Left ventricle myocardium inferior (tissue), 1 donor: ENCODE measurements at regions not wholly inside any gene's neighbourhood (a gene's known extent, or its start where the extent isn't known, plus 50 kb on each side); places are given as distances from the start of the nearest gene placed in this dataset.

ENCODE experiments used
- DNase-seq: peaks from one replicate; pipeline ENCODE4 v3.0.0-alpha.2; 2020
- H3K27ac ChIP-seq: fragments of 200-600 bp; replicated peaks from 2 replicates; pipeline ENCODE4 v1.8.0; 2021
- H3K27me3 ChIP-seq: fragments of 200-600 bp; 2 replicates; pipeline ENCODE4 v1.8.0; 2021; ENCODE audit warnings: low read depth
- H3K36me3 ChIP-seq: fragments of 200-600 bp; 2 replicates; pipeline ENCODE4 v1.8.0; 2021
- H3K4me1 ChIP-seq: fragments of 200-600 bp; 2 replicates; pipeline ENCODE4 v1.8.0; 2021
- H3K4me3 ChIP-seq: fragments of 200-600 bp; 2 replicates; pipeline ENCODE4 v1.8.0; 2021; ENCODE audit warnings: mild to moderate bottlenecking, moderate library complexity
- H3K9me3 ChIP-seq: fragments of 200-600 bp; replicated peaks from 2 replicates; pipeline ENCODE4 v1.8.0; 2021
- CTCF ChIP-seq: fragments of 200-600 bp; IDR thresholded peaks from 2 replicates; pipeline ENCODE4 v1.8.0; 2021; ENCODE audit warnings: antibody characterized with exemption, mild to moderate bottlenecking, borderline replicate concordance
- intact Hi-C: fragments of 100-400 bp; cut with micrococcal nuclease; formaldehyde crosslinking; loops from one replicate; pipeline ENCODE4 v1.11.0; 2022
- donor health status: DM: no; HTN: yes; CAD: no; lungs with severe emphysema.

GRCh38 chrX:42434458-42435166 lies 343.4 kb downstream of the PPP1R2C start:
- Histone ChIP-seq H3K27ac (no peak overlapping the region), H3K36me3 (no peaks in the 10 kb centered on the region), H3K4me1 (no peaks in the 10 kb centered on the region), H3K4me3 (no peak overlapping the region), H3K27me3 (no peaks in the 10 kb centered on the region), H3K9me3 (no peaks in the 10 kb centered on the region)
- DNase-seq: no peak
- TF ChIP-seq CTCF: no peak
- intact Hi-C loops: no loop called here

- no peak overlapping the region for H3K4me3 ChIP-seq
- no peak for TF ChIP-seq CTCF
- no peaks in the 10 kb centered on the region for H3K4me1 ChIP-seq
- H3K9me3 ChIP-seq: no peaks in the 10 kb centered on the region
- H3K27ac ChIP-seq: no peak overlapping the region
- no peaks in the 10 kb centered on the region for H3K36me3 ChIP-seq
- H3K27me3 ChIP-seq: no peaks in the 10 kb centered on the region
- DNase-seq: no peak
- intact Hi-C loops: no loop called here
These were observed 345.4 kb downstream of the PPP1R2C start for GRCh38 chrX:42432552-42432951.

GRCh38 chrX:42422961-42423360 lies 355.0 kb downstream of the PPP1R2C start:
- H3K27me3 ChIP-seq: no peaks in the 10 kb centered on the region
- no peak overlapping the region for H3K27ac ChIP-seq
- no peak for DNase-seq
- no peak for TF ChIP-seq CTCF
- H3K4me1 ChIP-seq: no peaks in the 10 kb centered on the region
- no peaks in the 10 kb centered on the region for H3K9me3 ChIP-seq
- intact Hi-C loops: no loop called here
- H3K36me3 ChIP-seq: no peaks in the 10 kb centered on the region
- no peak overlapping the region for H3K4me3 ChIP-seq

- H3K9me3 ChIP-seq: no peaks in the 10 kb centered on the region
- no peak for TF ChIP-seq CTCF
- no peak overlapping the region for H3K27ac ChIP-seq
- no peaks in the 10 kb centered on the region for H3K4me1 ChIP-seq
- intact Hi-C loops: no loop called here
- no peaks in the 10 kb centered on the region for H3K36me3 ChIP-seq
- no peaks in the 10 kb centered on the region for H3K27me3 ChIP-seq
- no peak for DNase-seq
- no peak overlapping the region for H3K4me3 ChIP-seq
These were observed 357.5 kb downstream of the PPP1R2C start for GRCh38 chrX:42420426-42420825.

- intact Hi-C loops: no loop called here
- no peak for DNase-seq
- no peak for TF ChIP-seq CTCF
These were observed 362.3 kb downstream of the PPP1R2C start for GRCh38 chrX:42415636-42416035.

GRCh38 chrX:42414057-42414456 lies 363.9 kb downstream of the PPP1R2C start:
- Histone ChIP-seq H3K4me3 (no peak overlapping the region), H3K9me3 (peaks cover 21% of the 10 kb centered on the region), H3K4me1 (no peaks in the 10 kb centered on the region), H3K27ac (no peak overlapping the region), H3K36me3 (no peaks in the 10 kb centered on the region), H3K27me3 (no peaks in the 10 kb centered on the region)
- no peak for TF ChIP-seq CTCF
- intact Hi-C loops: no loop called here
- no peak for DNase-seq

More at GRCh38 chrX:42415636-42416035, 362.3 kb downstream of the PPP1R2C start:
- Histone ChIP-seq H3K27me3 (no peaks in the 10 kb centered on the region), H3K9me3 (peaks cover 14% of the 10 kb centered on the region), H3K36me3 (no peaks in the 10 kb centered on the region), H3K4me1 (no peaks in the 10 kb centered on the region), H3K4me3 (no peak overlapping the region), H3K27ac (no peak overlapping the region)
